ENCODE measurements at regions not wholly inside any gene's neighbourhood (a gene's known extent, or its start where the extent isn't known, plus 50 kb on each side); places are given as distances from the start of the nearest gene placed in this dataset.
"Not testable (repeated sequence)": the region's sequence is repeated elsewhere in the genome, so short reads cannot be mapped to it uniquely, and the experiment has no call there.

GRCh38 chr6:166806217-166806838 lies 150.0 kb downstream of the RNASET2 start:
- DNase-seq (ENCODE audit: low read depth in 2 of 2): no peak

- no peak for DNase-seq (ENCODE audit: low read depth in 2 of 2)
Observed at GRCh38 chr6:166803471-166803870, 152.9 kb downstream of the RNASET2 start.

GRCh38 chr6:166802401-166802800 lies 153.9 kb downstream of the RNASET2 start:
- no peak for DNase-seq (ENCODE audit: low read depth in 2 of 2)

GRCh38 chr6:166800137-166800536 lies 156.2 kb downstream of the RNASET2 start:
- DNase-seq (ENCODE audit: low read depth in 2 of 2): no peak

- DNase-seq (ENCODE audit: low read depth in 2 of 2): no peak
Observed at GRCh38 chr6:166798652-166799051, 157.7 kb downstream of the RNASET2 start.

GRCh38 chr6:166796610-166797009 lies 159.7 kb downstream of the RNASET2 start:
- no peak for DNase-seq (ENCODE audit: low read depth in 2 of 2)

GRCh38 chr6:166795879-166796278 lies 160.5 kb downstream of the RNASET2 start:
- no peak for DNase-seq (ENCODE audit: low read depth in 2 of 2)

- not testable (repeated sequence) for DNase-seq (ENCODE audit: low read depth in 2 of 2)
Observed at GRCh38 chr6:166790808-166791207, 163.8 kb upstream of the RPS6KA2 start.

- DNase-seq (ENCODE audit: low read depth in 2 of 2): not testable (repeated sequence)
Observed at GRCh38 chr6:166788846-166789529, 161.9 kb upstream of the RPS6KA2 start.

GRCh38 chr6:166786704-166787293 lies 159.7 kb upstream of the RPS6KA2 start:
- DNase-seq (ENCODE audit: low read depth in 2 of 2): peak in 1 of 2 donors; percentile 29

- DNase-seq (ENCODE audit: low read depth in 2 of 2): no peak
Observed at GRCh38 chr6:166785131-166785530, 158.1 kb upstream of the RPS6KA2 start.

- no peak for DNase-seq (ENCODE audit: low read depth in 2 of 2)
Observed at GRCh38 chr6:166784691-166785090, 157.6 kb upstream of the RPS6KA2 start.

GRCh38 chr6:166782520-166782919 lies 155.5 kb upstream of the RPS6KA2 start:
- DNase-seq (ENCODE audit: low read depth in 2 of 2): no peak

GRCh38 chr6:166781331-166781730 lies 154.3 kb upstream of the RPS6KA2 start:
- no peak for DNase-seq (ENCODE audit: low read depth in 2 of 2)

GRCh38 chr6:166779963-166780683 lies 153.1 kb upstream of the RPS6KA2 start:
- DNase-seq (ENCODE audit: low read depth in 2 of 2): no peak

GRCh38 chr6:166779381-166779780 lies 152.3 kb upstream of the RPS6KA2 start:
- no peak for DNase-seq (ENCODE audit: low read depth in 2 of 2)

GRCh38 chr6:166778776-166779175 lies 151.7 kb upstream of the RPS6KA2 start:
- no peak for DNase-seq (ENCODE audit: low read depth in 2 of 2)

- DNase-seq (ENCODE audit: low read depth in 2 of 2): no peak
Observed at GRCh38 chr6:166778046-166778445, 151.0 kb upstream of the RPS6KA2 start.

- DNase-seq (ENCODE audit: low read depth in 2 of 2): no peak
Observed at GRCh38 chr6:166777096-166777630, 150.1 kb upstream of the RPS6KA2 start.

GRCh38 chr6:166776571-166776970 lies 149.5 kb upstream of the RPS6KA2 start:
- no peak for DNase-seq (ENCODE audit: low read depth in 2 of 2)

- no peak for DNase-seq (ENCODE audit: low read depth in 2 of 2)
Observed at GRCh38 chr6:166775923-166776220, 148.8 kb upstream of the RPS6KA2 start.

- DNase-seq (ENCODE audit: low read depth in 2 of 2): peak; percentile 39 to 44
Observed at GRCh38 chr6:166775180-166775922, 148.3 kb upstream of the RPS6KA2 start.

All from activated CD4-positive, alpha-beta T cell treated with anti-CD3 and anti-CD28 coated beads for 24 hours (primary cell).